ENCODE measurements at regions not wholly inside any gene's neighbourhood (a gene's known extent, or its start where the extent isn't known, plus 50 kb on each side); places are given as distances from the start of the nearest gene placed in this dataset.

GRCh38 chr2:203815541-203815898 is 52.1 kb upstream of the CTLA4 start:
- TF ChIP-seq CTCF (IDR thresholded peaks at IDR 0.05) (no peak), EZH2 (IDR thresholded peaks at IDR 0.05; ENCODE audit: borderline replicate concordance, insufficient read depth, low read depth, low read length, poor library complexity, severe bottlenecking) (no peak)
